GM12878 (cell line): ENCODE measurements at regions not wholly inside any gene's neighbourhood (a gene's known extent, or its start where the extent isn't known, plus 50 kb on each side); places are given as distances from the start of the nearest gene placed in this dataset.

ENCODE experiments used
- ATAC-seq: fragments of 200-7000 bp; cut with Tn5 transposase; 3 replicates; pipeline ENCODE4 v1.9.1; 2020; ENCODE audit warnings: mild to moderate bottlenecking, moderate library complexity
- BruUV-seq: library from RNA; stranded (reverse); fragments of 400-500 nt; replicated peaks from 2 replicates; lab custom pipeline; 2021; lab: Mats Ljungman, UMichigan
- CTCF ChIA-PET: fragments of 300-600 bp; sonication (Branson Sonifier 250); formaldehyde crosslinking; extraction: SDS; loops from one replicate; lab custom pipeline; 2021; ENCODE audit warnings: inconsistent platforms; lab: Yijun Ruan, JAX
- POLR2A ChIA-PET: fragments of 350-600 bp; formaldehyde crosslinking; extraction: SDS; loops from one replicate; lab custom pipeline; 2021; ENCODE audit warnings: inconsistent platforms; lab: Charles Lee
- RAD21 ChIA-PET: fragments of 300-600 bp; sonication (Branson Sonifier 250); formaldehyde crosslinking; loops from one replicate; lab custom pipeline; 2023; ENCODE audit warnings: antibody characterized with exemption; ENCODE audit not compliant: unreplicated experiment; lab: Charles Lee
- SMC1A ChIA-PET: fragments of 300-600 bp; sonication (Branson Sonifier 250); formaldehyde crosslinking; loops from one replicate; lab custom pipeline; 2023; ENCODE audit not compliant: unreplicated experiment, uncharacterized antibody; lab: Charles Lee
- DNase-seq: peaks from one replicate; pipeline ENCODE4 v3.0.0-alpha.2; 2011; ENCODE audit warnings: low read depth, low spot score
- FAIRE-seq: peaks from 3 replicates; lab custom pipeline; 2011; peaks lifted over from hg19 to GRCh38; lab: Jason Lieb, UNC
- H2AFZ ChIP-seq: 2 replicates; pipeline ENCODE4 v1.6.0; 2011; ENCODE audit warnings: low read depth, low read length, control low read depth; ENCODE audit not compliant: control insufficient read depth
- H3K27ac ChIP-seq: 2 replicates; pipeline ENCODE4 v1.5.1; 2011; ENCODE audit warnings: control low read depth; ENCODE audit not compliant: control insufficient read depth, insufficient read depth
- H3K27me3 ChIP-seq, 2 experiments: replicated peaks in 1 of 2; 2 replicates each; pipeline versions ENCODE4 v1.6.0 to v1.6.1; 2011; ENCODE audit warnings: low read length in 1 of 2; ENCODE audit not compliant: control insufficient read depth in 2 of 2, insufficient read depth in 2 of 2
- H3K36me3 ChIP-seq, 2 experiments: 2 replicates each; pipeline ENCODE4 v1.5.1; 2011; ENCODE audit warnings: low read length in 1 of 2; ENCODE audit not compliant: control insufficient read depth in 2 of 2, insufficient read depth in 2 of 2
- H3K4me1 ChIP-seq: 2 replicates; pipeline ENCODE4 v1.6.1; 2011; ENCODE audit warnings: mild to moderate bottlenecking, low read length, moderate library complexity, mixed read lengths; ENCODE audit not compliant: control insufficient read depth, insufficient read depth
- H3K4me2 ChIP-seq: 2 replicates; pipeline ENCODE4 v1.6.0; 2011; ENCODE audit warnings: control low read depth; ENCODE audit not compliant: control insufficient read depth, insufficient read depth
- H3K4me3 ChIP-seq: fragments of 200-600 bp; sonication (generic); 2 replicates; pipeline ENCODE4 v1.5.1; 2016
- H3K79me2 ChIP-seq: 2 replicates; pipeline ENCODE4 v1.6.0; 2011; ENCODE audit warnings: low read length; ENCODE audit not compliant: control insufficient read depth, insufficient read depth
- H3K9ac ChIP-seq: 2 replicates; pipeline ENCODE4 v1.8.0; 2011; ENCODE audit warnings: low read length, control low read depth, mixed read lengths; ENCODE audit not compliant: control insufficient read depth, insufficient read depth
- H3K9me3 ChIP-seq: replicated peaks from 3 replicates; pipeline ENCODE4 v1.5.1; 2011; ENCODE audit warnings: mild to moderate bottlenecking, low read length; ENCODE audit not compliant: control insufficient read depth, insufficient read depth
- H4K20me1 ChIP-seq: 2 replicates; pipeline ENCODE4 v1.6.0; 2011; ENCODE audit not compliant: control insufficient read depth, insufficient read depth
- BCL3 ChIP-seq: IDR thresholded peaks from 2 replicates; pipeline ENCODE4 v1.6.1; 2011; ENCODE audit warnings: borderline replicate concordance, low read depth, mild to moderate bottlenecking, moderate library complexity, low read length; ENCODE audit not compliant: insufficient read depth, poor library complexity, severe bottlenecking
- CBFB ChIP-seq: IDR thresholded peaks from 2 replicates; pipeline ENCODE4 v1.6.1; 2016; ENCODE audit warnings: antibody characterized with exemption, low read depth
- EGR1 ChIP-seq, 2 experiments: IDR thresholded peaks; 1 replicate in 1 of 2; 2 replicates in 1 of 2; pipeline ENCODE4 v1.6.1; 2011 to 2012; ENCODE audit warnings: low read depth in 2 of 2, low read length in 2 of 2, borderline replicate concordance in 1 of 2, mild to moderate bottlenecking in 1 of 2, moderate library complexity in 1 of 2
- ELK1 ChIP-seq: IDR thresholded peaks from 2 replicates; pipeline ENCODE4 v1.6.1; 2012; ENCODE audit warnings: low read depth, low read length, improper control_type of control experiment
- FOXM1 ChIP-seq: IDR thresholded peaks from 2 replicates; pipeline ENCODE4 v1.6.1; 2012; ENCODE audit warnings: low read depth, mild to moderate bottlenecking, inconsistent platforms, low read length, moderate library complexity
- GATAD2B ChIP-seq: fragments of 450-650 bp; conservative IDR thresholded peaks from 2 replicates; pipeline ENCODE4 v1.6.1; 2017; ENCODE audit warnings: low read depth, mild to moderate bottlenecking, moderate library complexity
- HDAC6 ChIP-seq: fragments of 200-600 bp; sonication (generic); IDR thresholded peaks from one replicate; pipeline ENCODE4 v1.8.0; 2017; ENCODE audit warnings: antibody characterized with exemption; ENCODE audit not compliant: unreplicated experiment
- MAX ChIP-seq: IDR thresholded peaks from 2 replicates; pipeline ENCODE4 v1.6.1; 2012; ENCODE audit warnings: low read depth, low read length, improper control_type of control experiment
- MEF2B ChIP-seq: fragments of 450-650 bp; IDR thresholded peaks from 2 replicates; pipeline ENCODE4 v1.6.1; 2018; ENCODE audit warnings: mild to moderate bottlenecking, moderate library complexity; ENCODE audit not compliant: partially characterized antibody, poor library complexity, severe bottlenecking
- MLLT1 ChIP-seq: fragments of 450-650 bp; IDR thresholded peaks from 2 replicates; pipeline ENCODE4 v1.6.1; 2016; ENCODE audit warnings: mild to moderate bottlenecking
- NFXL1 ChIP-seq: fragments of 450-650 bp; IDR thresholded peaks from 2 replicates; pipeline ENCODE4 v1.6.1; 2017; ENCODE audit warnings: antibody characterized with exemption, mild to moderate bottlenecking, borderline replicate concordance
- NFYB ChIP-seq: IDR thresholded peaks from 2 replicates; pipeline ENCODE4 v1.6.1; 2011; ENCODE audit warnings: low read depth, mild to moderate bottlenecking, low read length, improper control_type of control experiment, moderate library complexity; ENCODE audit not compliant: insufficient read depth
- PAX5 ChIP-seq: IDR thresholded peaks from 2 replicates; pipeline ENCODE4 v1.6.1; 2011; ENCODE audit warnings: low read depth, low read length, borderline replicate concordance
- PBX3 ChIP-seq: IDR thresholded peaks from 2 replicates; pipeline ENCODE4 v1.6.1; 2011; ENCODE audit warnings: mild to moderate bottlenecking, low read depth, low read length, moderate library complexity; ENCODE audit not compliant: insufficient replicate concordance
- PML ChIP-seq: IDR thresholded peaks from 2 replicates; pipeline ENCODE4 v1.6.1; 2012; ENCODE audit warnings: low read length, inconsistent platforms
- WRNIP1 ChIP-seq: IDR thresholded peaks from 2 replicates; pipeline ENCODE4 v1.6.1; 2011; ENCODE audit warnings: low read depth, low read length, improper control_type of control experiment, borderline replicate concordance
- ZNF207 ChIP-seq: fragments of 450-650 bp; IDR thresholded peaks from 2 replicates; pipeline ENCODE4 v1.6.1; 2014; ENCODE audit warnings: antibody characterized with exemption, mild to moderate bottlenecking, borderline replicate concordance
- ZSCAN29 ChIP-seq: fragments of 450-650 bp; IDR thresholded peaks from 2 replicates; pipeline ENCODE4 v1.6.1; 2017; ENCODE audit warnings: mild to moderate bottlenecking, moderate library complexity
- WGBS: methylation state at CpG from one replicate; pipeline ENCODE4 v1.1.6; 2016; ENCODE audit warnings: low lambda C conversion rate; ENCODE audit not compliant: insufficient replicate concordance, insufficient coverage; ENCODE audit errors: missing lambda C conversion rate; 5-methylcytosine and 5-hydroxymethylcytosine counted together
- in situ Hi-C: fragments of 300-500 bp; cut with MboI; formaldehyde crosslinking; loops from 9 replicates; pipeline ENCODE4 v1.14.3; 2018; ENCODE audit warnings: mixed read lengths
- intact Hi-C: fragments of 100-400 bp; cut with micrococcal nuclease; formaldehyde crosslinking; loops from one replicate; pipeline ENCODE4 v1.14.2; 2022; ENCODE audit not compliant: unreplicated experiment

- TF ChIP-seq NFYB (no peak), CBFB (no peak), HDAC6 (no peak), EGR1 (IDR thresholded peaks at IDR 0.05; ENCODE audit: borderline replicate concordance in 1 of 2, low read depth in 2 of 2, low read length in 2 of 2) (no peak), PAX5 (no peak), BCL3 (no peak), ELK1 (no peak)
Observed at GRCh38 chr6:2514965-2515543, 235.7 kb downstream of the MYLK4 start (continued).

- Histone ChIP-seq H4K20me1 (no peaks in the 10 kb centered on the region), H2AFZ (no peak overlapping the region), H3K9me3 (no peaks in the 10 kb centered on the region; the same call in 2 of the 3 replicates), H3K27me3 (peaks cover 0 to 1% of the 10 kb centered on the region in 2 experiments; a peak in 2 of 4 replicates), H3K4me3 (no peak overlapping the region), H3K4me2 (no peak overlapping the region), H3K27ac (no peak overlapping the region), H3K79me2 (no peaks in the 10 kb centered on the region), H3K36me3 (no peaks in the 10 kb centered on the region), H3K9ac (no peak overlapping the region), H3K4me1 (no peaks in the 10 kb centered on the region)
- ATAC-seq (no peak), DNase-seq (no peak), FAIRE-seq (no peak)
- intact Hi-C loops (no loop called here), in situ Hi-C loops (no loop called here)
- POLR2A ChIA-PET: no interaction called here
- BruUV-seq: no TSS peak
- CTCF ChIA-PET: no interaction called here
- RAD21 ChIA-PET: no interaction called here
- WGBS: 13% methylated on average over 5 of the region's 5 CpGs
- SMC1A ChIA-PET: no interaction called here
- no peak for TF ChIP-seq MAX
- no peak for TF ChIP-seq MLLT1
- TF ChIP-seq NFXL1: no peak
- TF ChIP-seq PBX3: no peak
- TF ChIP-seq GATAD2B: no peak
- TF ChIP-seq WRNIP1: no peak
- TF ChIP-seq PML: no peak
- no peak for TF ChIP-seq ZNF207
- no peak for TF ChIP-seq FOXM1
- TF ChIP-seq NFYB: no peak
- TF ChIP-seq ZSCAN29: no peak
- TF ChIP-seq MEF2B: no peak
Observed at GRCh38 chr6:2512802-2513201, 237.9 kb downstream of the MYLK4 start.
